A549 (cell line): ENCODE measurements at regions not wholly inside any gene's neighbourhood (a gene's known extent, or its start where the extent isn't known, plus 50 kb on each side); places are given as distances from the start of the nearest gene placed in this dataset.

Source experiments
- CBX2 ChIP-seq: fragments of 200-600 bp; sonication (generic); IDR thresholded peaks from 2 replicates; pipeline ENCODE4 v1.6.1; 2016; ENCODE audit warnings: low read depth, mild to moderate bottlenecking, borderline replicate concordance
- CHD4 ChIP-seq: fragments of 200-600 bp; sonication (generic); IDR thresholded peaks from 2 replicates; pipeline ENCODE4 v1.6.1; 2016; ENCODE audit warnings: antibody characterized with exemption, mild to moderate bottlenecking, borderline replicate concordance
- EHMT2 ChIP-seq: fragments of 200-600 bp; sonication (generic); IDR thresholded peaks from 2 replicates; pipeline ENCODE4 v1.6.1; 2016; ENCODE audit warnings: antibody characterized with exemption, low read depth, mild to moderate bottlenecking, moderate library complexity
- EP300 ChIP-seq, 2 experiments: fragments of >200 bp; sonication (Bioruptor Twin); formaldehyde crosslinking; IDR thresholded peaks; 2 replicates in 1 of 2; 3 replicates in 1 of 2; pipeline ENCODE4 v1.6.1; 2016 to 2017
- ESRRA ChIP-seq: fragments of 150-350 bp; IDR thresholded peaks from 2 replicates; pipeline ENCODE4 v1.6.1; 2014; ENCODE audit warnings: mild to moderate bottlenecking, low read length, borderline replicate concordance
- NPAS2 ChIP-seq: fragments of 250-450 bp; sonication (Bioruptor Pico); IDR thresholded peaks from 2 replicates; pipeline ENCODE4 v1.8.0; 2022; ENCODE audit warnings: mild to moderate bottlenecking, moderate library complexity, borderline replicate concordance
- POLR2A ChIP-seq: IDR thresholded peaks from 2 replicates; pipeline ENCODE4 v1.6.1; 2012; ENCODE audit warnings: mild to moderate bottlenecking, low read length
- SMC3 ChIP-seq: fragments of >200 bp; sonication (Bioruptor Twin); formaldehyde crosslinking; IDR thresholded peaks from 3 replicates; pipeline ENCODE4 v1.6.1; 2018; ENCODE audit warnings: inconsistent platforms
- TF ChIP-seq, protein P1 (sequence below): fragments of >200 bp; sonication (Bioruptor Twin); formaldehyde crosslinking; IDR thresholded peaks from 3 replicates; pipeline ENCODE4 v1.5.1; 2016
- TF ChIP-seq, protein P2 (sequence below): IDR thresholded peaks from 2 replicates; pipeline ENCODE4 v1.6.1; 2012
- TF ChIP-seq, protein P3 (sequence below): fragments of 450-650 bp; IDR thresholded peaks from 2 replicates; pipeline ENCODE4 v1.6.1; 2014; ENCODE audit warnings: antibody characterized with exemption

DNA sequence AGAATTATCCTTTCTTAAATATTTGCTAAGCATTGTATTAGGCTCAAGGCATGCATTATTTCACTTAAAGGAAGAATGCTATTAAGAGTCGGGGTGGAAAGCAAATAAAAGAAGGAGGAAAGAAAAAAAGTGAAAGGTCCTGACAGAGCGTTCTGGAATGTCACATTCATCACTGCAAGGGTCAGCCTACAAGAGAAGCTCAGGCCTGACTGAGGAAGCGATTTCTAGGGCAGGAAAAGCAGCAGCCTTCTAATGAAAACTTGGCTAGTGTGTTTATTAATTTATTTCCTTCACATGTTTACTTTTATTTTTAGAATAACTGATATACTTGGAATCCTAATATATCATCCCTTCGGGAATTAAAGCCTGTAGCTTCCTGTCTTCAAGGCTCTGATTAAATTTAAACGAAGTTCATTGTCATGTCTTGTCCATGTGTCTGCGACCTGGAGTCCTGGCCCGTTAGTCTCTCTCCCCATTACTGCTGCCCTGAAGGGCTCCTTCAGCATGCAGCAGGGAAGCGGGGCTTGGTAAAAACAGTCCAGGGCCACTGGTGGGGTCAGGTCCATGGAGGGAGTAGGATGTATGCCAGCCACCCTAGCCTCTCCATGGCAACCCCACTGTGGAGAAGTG, 119.2 kb upstream of the CCDC68 start:
- TF ChIP-seq CHD4 = no peak
- TF ChIP-seq CBX2 = no peak
- TF ChIP-seq ESRRA = no peak
- TF ChIP-seq EHMT2 = no peak
- TF ChIP-seq, protein P1, sequence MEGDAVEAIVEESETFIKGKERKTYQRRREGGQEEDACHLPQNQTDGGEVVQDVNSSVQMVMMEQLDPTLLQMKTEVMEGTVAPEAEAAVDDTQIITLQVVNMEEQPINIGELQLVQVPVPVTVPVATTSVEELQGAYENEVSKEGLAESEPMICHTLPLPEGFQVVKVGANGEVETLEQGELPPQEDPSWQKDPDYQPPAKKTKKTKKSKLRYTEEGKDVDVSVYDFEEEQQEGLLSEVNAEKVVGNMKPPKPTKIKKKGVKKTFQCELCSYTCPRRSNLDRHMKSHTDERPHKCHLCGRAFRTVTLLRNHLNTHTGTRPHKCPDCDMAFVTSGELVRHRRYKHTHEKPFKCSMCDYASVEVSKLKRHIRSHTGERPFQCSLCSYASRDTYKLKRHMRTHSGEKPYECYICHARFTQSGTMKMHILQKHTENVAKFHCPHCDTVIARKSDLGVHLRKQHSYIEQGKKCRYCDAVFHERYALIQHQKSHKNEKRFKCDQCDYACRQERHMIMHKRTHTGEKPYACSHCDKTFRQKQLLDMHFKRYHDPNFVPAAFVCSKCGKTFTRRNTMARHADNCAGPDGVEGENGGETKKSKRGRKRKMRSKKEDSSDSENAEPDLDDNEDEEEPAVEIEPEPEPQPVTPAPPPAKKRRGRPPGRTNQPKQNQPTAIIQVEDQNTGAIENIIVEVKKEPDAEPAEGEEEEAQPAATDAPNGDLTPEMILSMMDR = no peak
- no peak for TF ChIP-seq NPAS2 (CRISPR knock-in tag)
- TF ChIP-seq EP300 (IDR thresholded peaks at IDR 0.05) = no peak
- TF ChIP-seq, protein P2, sequence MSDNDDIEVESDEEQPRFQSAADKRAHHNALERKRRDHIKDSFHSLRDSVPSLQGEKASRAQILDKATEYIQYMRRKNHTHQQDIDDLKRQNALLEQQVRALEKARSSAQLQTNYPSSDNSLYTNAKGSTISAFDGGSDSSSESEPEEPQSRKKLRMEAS = no peak
- TF ChIP-seq, protein P3, sequence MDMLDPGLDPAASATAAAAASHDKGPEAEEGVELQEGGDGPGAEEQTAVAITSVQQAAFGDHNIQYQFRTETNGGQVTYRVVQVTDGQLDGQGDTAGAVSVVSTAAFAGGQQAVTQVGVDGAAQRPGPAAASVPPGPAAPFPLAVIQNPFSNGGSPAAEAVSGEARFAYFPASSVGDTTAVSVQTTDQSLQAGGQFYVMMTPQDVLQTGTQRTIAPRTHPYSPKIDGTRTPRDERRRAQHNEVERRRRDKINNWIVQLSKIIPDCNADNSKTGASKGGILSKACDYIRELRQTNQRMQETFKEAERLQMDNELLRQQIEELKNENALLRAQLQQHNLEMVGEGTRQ = no peak
- TF ChIP-seq POLR2A = no peak
- TF ChIP-seq SMC3 = no peak
